DND-41 (cell line): ENCODE measurements at regions not wholly inside any gene's neighbourhood (a gene's known extent, or its start where the extent isn't known, plus 50 kb on each side); places are given as distances from the start of the nearest gene placed in this dataset.

Source experiments
- ATAC-seq: fragments of 200-7000 bp; cut with Tn5 transposase; 3 replicates; pipeline ENCODE4 v1.9.1; 2021; ENCODE audit warnings: low read depth; ENCODE audit not compliant: insufficient read depth
- DNase-seq: peaks from one replicate; pipeline ENCODE4 v3.0.0-alpha.2; 2020
- H2AFZ ChIP-seq: 2 replicates; pipeline ENCODE4 v1.6.0; 2012; ENCODE audit warnings: low read depth, low read length
- H3K27ac ChIP-seq: 2 replicates; pipeline ENCODE4 v1.5.1; 2012; ENCODE audit warnings: low read length, inconsistent platforms
- H3K27me3 ChIP-seq: fragments of 200-600 bp; sonication (generic); 2 replicates; pipeline ENCODE4 v1.6.0; 2012; ENCODE audit warnings: low read length, mild to moderate bottlenecking, inconsistent platforms; ENCODE audit not compliant: insufficient read depth, poor library complexity
- H3K36me3 ChIP-seq: 2 replicates; pipeline ENCODE4 v1.5.1; 2012; ENCODE audit warnings: low read length, inconsistent platforms; ENCODE audit not compliant: insufficient read depth
- H3K4me1 ChIP-seq: 2 replicates; pipeline ENCODE4 v1.5.1; 2012; ENCODE audit warnings: mild to moderate bottlenecking, low read length; ENCODE audit not compliant: insufficient read depth
- H3K4me2 ChIP-seq: 2 replicates; pipeline ENCODE4 v1.6.0; 2012; ENCODE audit warnings: mild to moderate bottlenecking, moderate library complexity, low read length, inconsistent platforms; ENCODE audit not compliant: insufficient read depth
- H3K4me3 ChIP-seq, 2 experiments: fragments of 200-600 bp in 1 of 2; shearing (Covaris generic) in 1 of 2; 2 replicates each; pipeline ENCODE4 v1.5.1; 2012 to 2016; ENCODE audit warnings: inconsistent platforms in 2 of 2, low read length in 2 of 2, mild to moderate bottlenecking in 2 of 2, low read depth in 1 of 2, moderate library complexity in 1 of 2
- H3K79me2 ChIP-seq: 2 replicates; pipeline ENCODE4 v1.6.0; 2012; ENCODE audit warnings: low read length, inconsistent platforms; ENCODE audit not compliant: insufficient read depth
- H3K9ac ChIP-seq: 2 replicates; pipeline ENCODE4 v1.6.0; 2012; ENCODE audit warnings: low read depth, mild to moderate bottlenecking, inconsistent platforms, low read length, moderate library complexity
- H3K9me3 ChIP-seq: 2 replicates; pipeline ENCODE4 v1.5.1; 2012; ENCODE audit warnings: low read length, moderate library complexity, mild to moderate bottlenecking, inconsistent platforms; ENCODE audit not compliant: insufficient read depth, severe bottlenecking
- H4K20me1 ChIP-seq: 2 replicates; pipeline ENCODE4 v1.6.0; 2012; ENCODE audit warnings: low read length; ENCODE audit not compliant: insufficient read depth
- CTCF ChIP-seq: IDR thresholded peaks from 2 replicates; pipeline ENCODE4 v1.5.1; 2012; ENCODE audit warnings: borderline replicate concordance, low read length, moderate library complexity, mild to moderate bottlenecking; ENCODE audit not compliant: poor library complexity, severe bottlenecking; ENCODE audit errors: extremely low read depth
- EZH2 ChIP-seq: IDR thresholded peaks from 3 replicates; pipeline ENCODE4 v1.6.1; 2012; ENCODE audit warnings: borderline replicate concordance, low read depth, mild to moderate bottlenecking, moderate library complexity, low read length, inconsistent platforms; ENCODE audit not compliant: severe bottlenecking

- DNase-seq (no peak), ATAC-seq (no peak)
- TF ChIP-seq EZH2: no peak
- TF ChIP-seq CTCF: no peak
- Histone ChIP-seq H3K9ac (no peak overlapping the region), H3K4me2 (no peak overlapping the region), H3K4me1 (no peaks in the 10 kb centered on the region), H3K79me2 (no peaks in the 10 kb centered on the region), H3K9me3 (no peaks in the 10 kb centered on the region), H3K36me3 (no peaks in the 10 kb centered on the region), H3K27ac (no peak overlapping the region), H3K27me3 (no peaks in the 10 kb centered on the region), H4K20me1 (no peaks in the 10 kb centered on the region), H3K4me3 (no peak overlapping the region), H2AFZ (no peak overlapping the region)
These were observed 1411.5 kb upstream of the ACVR2A start for GRCh38 chr2:146433116-146433875.

DNA sequence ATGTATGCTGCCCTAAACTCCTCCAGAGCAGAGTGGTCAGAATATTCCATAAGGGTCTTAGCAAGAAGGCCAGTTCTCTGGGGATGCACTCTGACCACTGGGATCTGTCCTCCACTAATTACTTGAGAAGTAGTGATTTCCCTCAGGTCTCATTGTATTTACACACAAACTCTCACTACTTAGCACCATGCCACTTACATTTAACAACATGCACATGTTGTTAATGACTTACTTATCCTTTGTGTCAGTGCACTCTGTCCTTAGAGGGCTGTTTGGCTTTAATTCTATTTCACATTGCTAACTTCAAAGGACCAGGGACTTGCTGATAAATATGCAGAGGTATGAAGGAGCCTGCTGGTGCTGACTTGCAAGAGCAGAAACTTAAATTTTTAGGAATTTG is 1415.5 kb upstream of the ACVR2A start:
- H3K27ac ChIP-seq: no peak overlapping the region
- no peak for ATAC-seq
- no peaks in the 10 kb centered on the region for H3K4me1 ChIP-seq
- DNase-seq: no peak
- no peaks in the 10 kb centered on the region for H4K20me1 ChIP-seq
- H3K9ac ChIP-seq: no peak overlapping the region
- no peak overlapping the region for H2AFZ ChIP-seq
- TF ChIP-seq EZH2 (no peak), CTCF (no peak)
- H3K9me3 ChIP-seq: no peaks in the 10 kb centered on the region
- no peaks in the 10 kb centered on the region for H3K27me3 ChIP-seq
- no peak overlapping the region for H3K4me3 ChIP-seq
- H3K79me2 ChIP-seq: no peaks in the 10 kb centered on the region
- H3K36me3 ChIP-seq: no peaks in the 10 kb centered on the region
- no peak overlapping the region for H3K4me2 ChIP-seq

DNA sequence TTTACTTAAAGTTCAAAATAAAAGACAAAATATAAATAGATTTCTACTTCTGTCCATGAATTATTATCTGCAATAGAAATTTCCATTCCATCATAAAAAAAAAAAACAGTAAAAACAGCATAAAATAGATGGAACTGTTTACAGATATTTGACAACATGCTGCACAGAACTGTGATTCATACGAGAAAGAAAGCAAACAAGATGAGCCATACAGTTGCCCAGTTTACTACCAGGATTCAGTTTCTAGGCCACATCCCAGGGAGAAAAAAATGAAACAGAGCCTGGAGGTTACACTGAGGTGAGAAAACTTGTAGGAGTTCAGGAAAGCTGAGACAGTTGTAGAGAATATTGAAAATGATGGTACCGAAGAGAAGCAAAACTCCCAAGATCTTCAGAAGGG is 1426.9 kb upstream of the ACVR2A start:
- no peak overlapping the region for H3K27ac ChIP-seq
- no peaks in the 10 kb centered on the region for H3K9me3 ChIP-seq
- TF ChIP-seq EZH2 (no peak), CTCF (no peak)
- H3K27me3 ChIP-seq: no peaks in the 10 kb centered on the region
- no peaks in the 10 kb centered on the region for H3K79me2 ChIP-seq
- no peak for DNase-seq
- H3K4me3 ChIP-seq: no peak overlapping the region
- H3K4me2 ChIP-seq: no peak overlapping the region
- H2AFZ ChIP-seq: no peak overlapping the region
- H4K20me1 ChIP-seq: no peaks in the 10 kb centered on the region
- no peak overlapping the region for H3K9ac ChIP-seq
- no peaks in the 10 kb centered on the region for H3K36me3 ChIP-seq
- H3K4me1 ChIP-seq: peaks cover 3% of the 10 kb centered on the region; the same call in 1 of the 2 replicates
- no peak for ATAC-seq
